ENCODE measurements at regions not wholly inside any gene's neighbourhood (a gene's known extent, or its start where the extent isn't known, plus 50 kb on each side); places are given as distances from the start of the nearest gene placed in this dataset.
"Not testable (repeated sequence)": the region's sequence is repeated elsewhere in the genome, so short reads cannot be mapped to it uniquely, and the experiment has no call there.

GRCh38 chr15:77889009-77889806 lies 188.3 kb downstream of the TBC1D2B start:
- ATAC-seq (ENCODE audit: poor library complexity), result no peak
- intact Hi-C loops (cut with DNase I), result no loop called here
- no peak for DNase-seq

GRCh38 chr15:77887563-77888429 lies 189.7 kb downstream of the TBC1D2B start:
- DNase-seq; intact Hi-C loops (cut with DNase I): not testable (repeated sequence)
- ATAC-seq (ENCODE audit: poor library complexity), result peak; percentile 41

GRCh38 chr15:77886805-77887448 lies 190.6 kb downstream of the TBC1D2B start:
- ATAC-seq (ENCODE audit: poor library complexity), result no peak

GRCh38 chr15:77885877-77886500 lies 191.5 kb downstream of the TBC1D2B start:
- DNase-seq; ATAC-seq (ENCODE audit: poor library complexity); intact Hi-C loops (cut with DNase I): not testable (repeated sequence)

More at GRCh38 chr15:77886805-77887448, 190.6 kb downstream of the TBC1D2B start:
- intact Hi-C loops (cut with DNase I), result no loop called here
- DNase-seq, result no peak

GRCh38 chr15:77883012-77883411 lies 194.5 kb downstream of the TBC1D2B start:
- DNase-seq; intact Hi-C loops (cut with DNase I): not testable (repeated sequence)
- ATAC-seq (ENCODE audit: poor library complexity), result peak; percentile 34

- intact Hi-C loops (cut with DNase I), result no loop called here
- DNase-seq (no peak), ATAC-seq (ENCODE audit: poor library complexity) (no peak)
Measured at GRCh38 chr15:77881950-77882349, 195.6 kb downstream of the TBC1D2B start.

GRCh38 chr15:77881535-77881934 lies 196.0 kb downstream of the TBC1D2B start:
- intact Hi-C loops (cut with DNase I); DNase-seq; ATAC-seq (ENCODE audit: poor library complexity): not testable (repeated sequence)

- not testable (repeated sequence) for ATAC-seq (ENCODE audit: poor library complexity)
Measured at GRCh38 chr15:77879466-77879865, 198.0 kb downstream of the TBC1D2B start.

GRCh38 chr15:77877869-77878577 lies 199.5 kb downstream of the TBC1D2B start:
- DNase-seq, result no peak
- no peak for ATAC-seq (ENCODE audit: poor library complexity)
- intact Hi-C loops (cut with DNase I), result no loop called here

More at GRCh38 chr15:77879466-77879865, 198.0 kb downstream of the TBC1D2B start:
- DNase-seq; intact Hi-C loops (cut with DNase I): not testable (repeated sequence)

GRCh38 chr15:77876107-77876820 lies 201.2 kb downstream of the TBC1D2B start:
- DNase-seq; intact Hi-C loops (cut with DNase I): not testable (repeated sequence)
- ATAC-seq (ENCODE audit: poor library complexity), result peak; percentile 57

GRCh38 chr15:77875066-77875721 lies 202.3 kb downstream of the TBC1D2B start:
- intact Hi-C loops (cut with DNase I); DNase-seq: not testable (repeated sequence)
- peak; percentile 46 for ATAC-seq (ENCODE audit: poor library complexity)

GRCh38 chr15:77874063-77874462 lies 203.4 kb downstream of the TBC1D2B start:
- DNase-seq, result no peak
- ATAC-seq (ENCODE audit: poor library complexity), result no peak

GRCh38 chr15:77872521-77873425 lies 204.7 kb downstream of the TBC1D2B start:
- intact Hi-C loops (cut with DNase I); ATAC-seq (ENCODE audit: poor library complexity): not testable (repeated sequence)
- peak; percentile 30 for DNase-seq

More at GRCh38 chr15:77874063-77874462, 203.4 kb downstream of the TBC1D2B start:
- intact Hi-C loops (cut with DNase I), result no loop called here

GRCh38 chr15:77871852-77872371 lies 205.6 kb downstream of the TBC1D2B start:
- intact Hi-C loops (cut with DNase I), result no loop called here
- peak; percentile 32 for DNase-seq
- ATAC-seq (ENCODE audit: poor library complexity), result no peak

GRCh38 chr15:77870195-77871065 lies 207.1 kb downstream of the TBC1D2B start:
- DNase-seq (peak; percentile 59), ATAC-seq (ENCODE audit: poor library complexity) (peak; percentile 74)
- intact Hi-C loops (cut with DNase I), result no loop called here
